H1 (cell line): ENCODE measurements at regions not wholly inside any gene's neighbourhood (a gene's known extent, or its start where the extent isn't known, plus 50 kb on each side); places are given as distances from the start of the nearest gene placed in this dataset.

Source experiments
- CTCF ChIA-PET: fragments of 300-600 bp; sonication (Branson Sonifier 250); formaldehyde crosslinking; loops from one replicate; lab custom pipeline; 2021; ENCODE audit not compliant: partially characterized antibody; lab: Charles Lee
- POLR2A ChIA-PET: fragments of 300-600 bp; sonication (Branson Sonifier 250); formaldehyde crosslinking; loops from one replicate; lab custom pipeline; 2021; ENCODE audit warnings: inconsistent platforms; ENCODE audit not compliant: partially characterized antibody; lab: Charles Lee
- DNase-seq, 2 experiments: peaks; one replicate each; pipeline versions ENCODE4 v3.0.0 to v3.0.0-alpha.2; 2010 to 2022; ENCODE audit warnings: low spot score in 2 of 2, low read depth in 1 of 2, mixed read lengths in 1 of 2
- FAIRE-seq: peaks from 2 replicates; lab custom pipeline; 2011; peaks lifted over from hg19 to GRCh38; lab: Jason Lieb, UNC
- H2AFZ ChIP-seq: 2 replicates; pipeline ENCODE4 v1.8.1; 2012; ENCODE audit warnings: low read length, inconsistent platforms
- H2AK5ac ChIP-seq: 2 replicates; pipeline ENCODE4 v1.6.1; 2013; ENCODE audit warnings: low read depth, low read length
- H2BK120ac ChIP-seq: replicated peaks from 2 replicates; pipeline ENCODE3; 2013; ENCODE audit warnings: low read depth, low read length, inconsistent platforms
- H2BK12ac ChIP-seq: 2 replicates; pipeline ENCODE4 v1.6.1; 2013; ENCODE audit warnings: low read depth, low read length
- H2BK15ac ChIP-seq: 2 replicates; pipeline ENCODE4 v1.6.1; 2013; ENCODE audit warnings: low read length
- H2BK20ac ChIP-seq: 2 replicates; pipeline ENCODE4 v1.6.1; 2013; ENCODE audit warnings: low read length
- H2BK5ac ChIP-seq: 2 replicates; pipeline ENCODE4 v1.6.1; 2013; ENCODE audit warnings: low read depth, low read length
- H3K14ac ChIP-seq: 2 replicates; pipeline ENCODE4 v1.6.1; 2013; ENCODE audit warnings: inconsistent platforms; ENCODE audit not compliant: insufficient read length
- H3K18ac ChIP-seq: 2 replicates; pipeline ENCODE4 v1.6.1; 2013; ENCODE audit warnings: low read length; ENCODE audit errors: extremely low read depth
- H3K23ac ChIP-seq: 2 replicates; pipeline ENCODE4 v1.6.1; 2013; ENCODE audit warnings: inconsistent platforms; ENCODE audit not compliant: insufficient read length
- H3K23me2 ChIP-seq: 2 replicates; pipeline ENCODE4 v1.6.1; 2013; ENCODE audit warnings: low read depth, low read length
- H3K27ac ChIP-seq: 2 replicates; pipeline ENCODE4 v1.6.1; 2011; ENCODE audit warnings: low read depth, low read length, inconsistent platforms
- H3K27me3 ChIP-seq, 4 experiments: replicated peaks in 1 of 4; 1 replicate in 1 of 4; 2 replicates in 3 of 4; pipeline versions ENCODE4 v1.6.1 to v1.8.1; 2011 to 2013; ENCODE audit warnings: low read length in 3 of 4, mild to moderate bottlenecking in 3 of 4, inconsistent platforms in 2 of 4, mixed read lengths in 2 of 4, moderate library complexity in 1 of 4; ENCODE audit not compliant: control insufficient read depth in 3 of 4, insufficient read depth in 3 of 4; ENCODE audit errors: extremely low read depth in 1 of 4
- H3K36me3 ChIP-seq, 4 experiments: 2 replicates each; pipeline versions ENCODE4 v1.6.1 to v1.8.1; 2011 to 2013; ENCODE audit warnings: mild to moderate bottlenecking in 4 of 4, low read length in 3 of 4, moderate library complexity in 2 of 4, control low read depth in 1 of 4, inconsistent platforms in 1 of 4; ENCODE audit not compliant: insufficient read depth in 4 of 4, control insufficient read depth in 2 of 4
- H3K4ac ChIP-seq: replicated peaks from 2 replicates; pipeline ENCODE3; 2013; ENCODE audit warnings: low read length, low read depth, mixed read lengths, inconsistent platforms; ENCODE audit not compliant: insufficient read length
- H3K4me1 ChIP-seq, 4 experiments: replicated peaks in 1 of 4; 1 replicate in 1 of 4; 2 replicates in 3 of 4; pipeline versions ENCODE4 v1.6.1 to v1.8.1; 2011 to 2013; ENCODE audit warnings: low read length in 3 of 4, inconsistent platforms in 2 of 4, mixed read lengths in 1 of 4; ENCODE audit not compliant: insufficient read depth in 4 of 4, control insufficient read depth in 3 of 4
- H3K4me2 ChIP-seq, 2 experiments: 2 replicates each; pipeline versions ENCODE4 v1.6.1 to v1.8.1; 2011 to 2013; ENCODE audit warnings: low read depth in 2 of 2, low read length in 2 of 2, control low read depth in 1 of 2, inconsistent platforms in 1 of 2, mild to moderate bottlenecking in 1 of 2; ENCODE audit not compliant: insufficient read depth in 1 of 2
- H3K4me3 ChIP-seq, 4 experiments: fragments of 200-600, 300-600 bp in 1 of 4; sonication (generic), shearing (Covaris generic), sonication (Bioruptor Twin) in 1 of 4; 2 replicates each; pipeline versions ENCODE4 v1.5.1 to v1.8.1; 2011 to 2016; ENCODE audit warnings: low read length in 4 of 4, low read depth in 3 of 4, control low read depth in 2 of 4, inconsistent platforms in 2 of 4, mild to moderate bottlenecking in 2 of 4, mixed read lengths in 1 of 4, moderate library complexity in 1 of 4; ENCODE audit not compliant: insufficient read depth in 2 of 4; ENCODE audit errors: extremely low read depth in 1 of 4
- H3K56ac ChIP-seq: replicated peaks from 2 replicates; pipeline ENCODE3; 2013; ENCODE audit warnings: low read depth, mild to moderate bottlenecking, mixed read lengths, low read length, inconsistent platforms; ENCODE audit not compliant: insufficient read length
- H3K79me1 ChIP-seq: 2 replicates; pipeline ENCODE4 v1.6.1; 2013; ENCODE audit warnings: low read depth, low read length, control low read depth
- H3K79me2 ChIP-seq, 2 experiments: 2 replicates each; pipeline versions ENCODE4 v1.6.1 to v1.8.1; 2012 to 2013; ENCODE audit warnings: low read length in 2 of 2, mild to moderate bottlenecking in 2 of 2, inconsistent platforms in 1 of 2; ENCODE audit not compliant: insufficient read depth in 2 of 2, control insufficient read depth in 1 of 2
- H3K9ac ChIP-seq, 4 experiments: replicated peaks in 1 of 4; 1 replicate in 1 of 4; 2 replicates in 3 of 4; pipeline versions ENCODE4 v1.6.1 to v1.8.1; 2011 to 2013; ENCODE audit warnings: low read depth in 3 of 4, low read length in 3 of 4, control low read depth in 2 of 4, mild to moderate bottlenecking in 2 of 4, moderate library complexity in 2 of 4, inconsistent platforms in 1 of 4; ENCODE audit errors: extremely low read depth in 1 of 4
- H3K9me3 ChIP-seq, 2 experiments: 2 replicates each; pipeline versions ENCODE4 v1.6.1 to v1.8.1; 2012 to 2013; ENCODE audit warnings: mild to moderate bottlenecking in 2 of 2, moderate library complexity in 2 of 2, control low read depth in 1 of 2, inconsistent platforms in 1 of 2, low read depth in 1 of 2, low read length in 1 of 2, mixed read lengths in 1 of 2; ENCODE audit not compliant: insufficient read depth in 2 of 2
- H4K20me1 ChIP-seq, 2 experiments: replicated peaks in 1 of 2; 2 replicates each; pipeline versions ENCODE3 to v1.8.1; 2011 to 2013; ENCODE audit warnings: inconsistent platforms in 2 of 2, low read length in 2 of 2, mild to moderate bottlenecking in 1 of 2; ENCODE audit not compliant: insufficient read depth in 2 of 2, control insufficient read depth in 1 of 2
- H4K5ac ChIP-seq: 2 replicates; pipeline ENCODE4 v1.6.1; 2013; ENCODE audit warnings: low read length, low read depth, mixed read lengths, inconsistent platforms; ENCODE audit not compliant: insufficient read length
- H4K8ac ChIP-seq: 2 replicates; pipeline ENCODE4 v1.8.0; 2013; ENCODE audit warnings: mild to moderate bottlenecking, moderate library complexity, low read length, inconsistent platforms; ENCODE audit not compliant: insufficient read depth; ENCODE audit errors: extremely low read depth
- H4K91ac ChIP-seq: replicated peaks from 2 replicates; pipeline ENCODE3; 2013; ENCODE audit warnings: low read length, mixed read lengths, inconsistent platforms; ENCODE audit not compliant: insufficient read length
- CBX8 ChIP-seq: fragments of 300-800, 300-1000 bp; sonication (generic); IDR thresholded peaks from 2 replicates; pipeline ENCODE4 v1.7.1; 2016; ENCODE audit warnings: low read depth, low read length, borderline replicate concordance
- CEBPB ChIP-seq: IDR thresholded peaks from 2 replicates; pipeline ENCODE4 v1.6.1; 2012; ENCODE audit warnings: low read depth, low read length
- CTCF ChIP-seq, 3 experiments: IDR thresholded peaks; 1 replicate in 2 of 3; 2 replicates in 1 of 3; pipeline versions ENCODE4 v1.5.1 to v1.6.1; 2011; ENCODE audit warnings: low read length in 3 of 3, mild to moderate bottlenecking in 3 of 3, inconsistent platforms in 2 of 3, low read depth in 1 of 3, moderate library complexity in 1 of 3; ENCODE audit not compliant: insufficient read depth in 1 of 3; ENCODE audit errors: control extremely low read depth in 1 of 3
- WGBS, 2 experiments: shearing (Covaris generic) in 1 of 2; methylation state at CpG; one replicate each; pipeline versions ENCODE4 v1.1.6 to v1.1.7; 2013 to 2015; ENCODE audit warnings: low lambda C conversion rate in 2 of 2, mixed read lengths in 2 of 2, inconsistent platforms in 1 of 2, low coverage in 1 of 2, missing lambda C conversion rate in 1 of 2; ENCODE audit not compliant: insufficient replicate concordance in 2 of 2, insufficient coverage in 1 of 2, insufficient read length in 1 of 2; ENCODE audit errors: extremely low coverage in 1 of 2, missing lambda C conversion rate in 1 of 2; 5-methylcytosine and 5-hydroxymethylcytosine counted together

GRCh38 chr5:23105021-23105420, 251.9 kb upstream of the CDH12 start:
- H2BK5ac ChIP-seq, result no peak overlapping the region
- no peak for TF ChIP-seq CTCF (IDR thresholded peaks at IDR 0.05; ENCODE audit: control extremely low read depth in 1 of 3, insufficient read depth in 1 of 3, low read depth in 1 of 3, low read length in 3 of 3)
- no peak for TF ChIP-seq CEBPB
- no peak for TF ChIP-seq CBX8
- TF ChIP-seq, all 59 proteins: peak for 0
- Histone ChIP-seq H3K36me3 (no peaks in the 10 kb centered on the region), H2BK12ac (no peak overlapping the region), H3K14ac (no peak overlapping the region), H3K18ac (no peak overlapping the region), H2BK20ac (no peak overlapping the region), H3K4me2 (no peak overlapping the region), H2BK15ac (no peak overlapping the region), H3K23me2 (no peaks in the 10 kb centered on the region), H3K27me3 (no peaks in the 10 kb centered on the region; a peak in 1 of 7 replicates), H3K4me3 (no peak overlapping the region), H3K79me1 (no peaks in the 10 kb centered on the region), H3K9ac (no peak overlapping the region), H3K9me3 (no peaks in the 10 kb centered on the region), H3K4ac (no peak overlapping the region), H3K23ac (no peak overlapping the region), H4K91ac (no peak overlapping the region), H4K5ac (no peak overlapping the region), H3K79me2 (no peaks in the 10 kb centered on the region), H4K8ac (no peak overlapping the region), H2AK5ac (no peak overlapping the region), H4K20me1 (no peaks in the 10 kb centered on the region), H2BK120ac (no peak overlapping the region), H3K56ac (no peak overlapping the region), H3K27ac (no peak overlapping the region), H2AFZ (no peak overlapping the region; the same call in 1 of the 2 replicates), H3K4me1 (no peaks in the 10 kb centered on the region)
- no peak for FAIRE-seq
- CTCF ChIA-PET, result interaction anchor here (0.5 kb wide), 1 partner anchor 1282 kb away, joined by 3 read pairs; no protein-coding TSS in a partner anchor
- 94% methylated on average over 2 of the region's 2 CpGs; no CpG with 5 or more reads in 1 of the 2 experiments for WGBS, 2 experiments
- no peak for DNase-seq
- POLR2A ChIA-PET, result no interaction called here
